Fibroblast of pulmonary artery (primary cell): ENCODE measurements at regions not wholly inside any gene's neighbourhood (a gene's known extent, or its start where the extent isn't known, plus 50 kb on each side); places are given as distances from the start of the nearest gene placed in this dataset.
"Not testable (repeated sequence)": the region's sequence is repeated elsewhere in the genome, so short reads cannot be mapped to it uniquely, and the experiment has no call there.

Source experiments
- DNase-seq: peaks from one replicate; pipeline ENCODE4 v3.0.0-alpha.2; 2010; ENCODE audit warnings: low read depth
- H3K4me3 ChIP-seq: replicated peaks from 2 replicates; pipeline ENCODE4 v1.5.1; 2011; ENCODE audit warnings: low read depth, mild to moderate bottlenecking, control low read depth, low read length, moderate library complexity
- CTCF ChIP-seq: IDR thresholded peaks from 2 replicates; pipeline ENCODE4 v1.5.1; 2011; ENCODE audit warnings: mild to moderate bottlenecking, control low read depth, low read length, inconsistent platforms; ENCODE audit errors: missing control alignments

DNA sequence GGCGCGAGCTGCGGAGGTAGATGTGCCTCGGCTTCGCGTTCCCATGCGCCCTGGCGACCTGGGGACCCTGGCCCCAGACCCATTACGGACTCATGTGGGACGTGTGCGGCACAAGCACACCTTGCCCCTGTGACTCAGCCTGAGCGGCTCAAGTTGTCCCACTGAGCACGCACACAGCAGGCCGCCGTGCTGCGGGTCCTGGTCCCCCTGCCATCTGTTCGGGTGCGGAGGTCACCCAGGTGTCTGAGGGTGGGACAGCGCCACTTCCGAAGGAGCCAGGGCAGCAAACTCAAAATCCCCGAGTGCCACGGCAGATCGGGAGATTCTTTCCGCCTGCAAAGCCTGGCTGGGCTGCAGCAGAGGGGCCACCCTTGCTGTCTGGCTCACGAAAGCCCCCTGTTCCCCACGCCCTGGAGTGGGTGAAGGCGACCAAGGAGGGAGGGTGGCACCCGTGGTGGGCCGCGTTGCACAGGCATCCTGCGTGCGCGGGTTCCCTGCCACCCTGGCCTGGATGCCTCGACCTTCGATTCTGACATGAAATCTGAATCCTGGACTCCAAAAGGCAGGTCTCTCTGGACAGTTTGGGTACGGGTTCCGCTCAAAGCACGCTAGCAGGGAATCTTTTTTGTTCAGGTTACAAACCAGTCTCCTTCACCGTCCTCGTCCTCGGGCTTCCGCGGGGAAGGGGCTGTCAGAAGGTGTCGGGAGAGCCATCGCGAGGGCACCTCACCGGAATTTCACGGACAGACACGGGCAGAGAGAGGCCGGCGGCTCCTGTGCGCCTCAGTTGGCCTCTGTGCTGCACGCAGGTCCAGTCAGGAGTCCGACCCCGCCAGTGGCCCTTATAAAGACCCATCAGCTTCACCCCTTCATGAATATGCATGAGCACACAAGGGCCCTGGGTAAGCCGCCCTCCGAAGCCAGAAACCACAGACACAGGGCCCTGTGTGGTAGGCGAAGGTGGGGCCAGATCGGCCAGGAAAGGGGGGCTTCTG, 3926.8 kb upstream of the OR11H1 start:
- not testable (repeated sequence) for H3K4me3 ChIP-seq, DNase-seq

DNA sequence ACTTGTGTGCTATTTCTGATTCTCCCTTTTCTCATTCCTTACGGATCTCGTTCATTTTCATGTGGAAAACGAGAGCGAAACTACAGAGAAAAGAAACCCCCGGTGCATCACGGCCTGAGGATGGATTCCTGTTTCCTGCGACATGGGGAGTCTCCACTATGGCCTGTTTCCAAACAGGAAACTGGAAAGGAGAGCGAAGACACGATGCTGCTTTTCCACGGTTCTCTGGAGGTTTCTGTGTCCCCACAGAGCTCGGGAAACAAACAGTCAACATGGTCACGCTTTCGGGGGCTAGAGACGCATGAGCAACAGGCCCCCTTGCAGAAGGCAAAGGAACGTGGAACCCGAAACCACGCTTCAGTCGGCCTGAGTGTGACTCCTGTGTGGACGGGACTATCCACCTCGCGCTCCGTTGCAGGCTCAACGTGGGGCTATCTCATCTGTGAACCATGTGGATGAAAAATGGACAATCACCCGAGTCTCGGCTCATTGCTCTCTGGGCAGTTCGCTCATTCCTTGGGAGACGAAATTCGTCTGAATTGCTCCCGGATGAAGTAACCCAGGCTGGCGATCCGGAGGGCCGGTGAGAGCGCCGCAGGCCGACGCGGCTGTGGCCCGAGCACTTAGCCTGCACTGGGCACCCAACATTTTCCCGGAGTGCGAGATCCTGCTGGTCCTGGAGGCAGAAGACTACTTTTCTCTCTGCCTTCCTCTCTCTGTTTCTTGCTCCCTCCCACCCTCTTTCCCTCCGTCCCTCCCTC, 3923.2 kb upstream of the OR11H1 start:
- H3K4me3 ChIP-seq, DNase-seq: not testable (repeated sequence)

- no peak for DNase-seq
- no peak overlapping the region for H3K4me3 ChIP-seq
- no peak for TF ChIP-seq CTCF
Observed at GRCh38 chr22:11605468-11605981, 3922.5 kb upstream of the OR11H1 start.

DNA sequence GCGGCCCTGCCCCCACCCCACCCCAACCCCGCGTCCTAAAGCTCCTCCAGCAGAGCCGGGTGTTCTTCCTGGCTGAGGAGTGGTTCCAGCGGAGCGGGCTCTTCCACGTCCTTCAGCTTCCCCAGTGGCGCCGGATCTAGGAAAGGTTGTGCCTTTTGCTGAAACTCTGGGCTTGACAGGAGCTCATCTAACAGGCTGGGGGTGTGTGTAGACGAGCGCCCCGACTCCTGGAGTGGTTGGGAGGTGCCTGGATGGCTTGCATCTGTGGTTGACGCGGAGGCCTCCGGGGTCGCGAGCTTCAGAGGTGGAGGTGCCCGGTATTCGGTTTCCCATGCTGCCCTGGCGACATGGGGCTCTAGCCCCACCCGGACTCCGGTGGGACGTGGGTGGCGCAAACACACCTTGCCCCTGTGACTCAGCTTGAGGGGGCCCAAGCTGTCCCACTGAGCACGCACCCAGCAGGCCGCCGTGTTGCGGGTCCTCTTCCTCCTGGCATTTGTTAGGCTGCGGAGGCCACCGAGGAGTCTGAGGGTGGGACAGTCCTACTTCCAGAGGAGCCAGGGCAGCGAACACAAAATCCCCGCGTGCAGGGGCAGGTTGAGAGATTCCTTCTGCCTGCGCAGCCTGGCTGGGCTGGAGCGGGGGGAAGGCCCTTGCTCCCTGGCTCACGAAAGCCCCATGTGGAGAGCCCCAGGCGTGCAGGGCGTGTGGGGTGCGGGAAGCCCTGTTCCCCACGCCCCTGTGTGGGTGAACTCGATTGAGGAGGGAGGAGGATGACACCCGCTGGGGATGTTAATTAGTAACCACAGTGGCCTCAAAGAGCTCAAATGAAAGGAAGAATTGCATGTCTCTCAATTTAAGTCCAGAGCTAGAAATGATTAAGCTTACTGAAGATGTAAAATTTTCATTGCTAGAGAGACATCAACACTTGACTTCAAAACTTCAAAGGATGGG, 3921.7 kb upstream of the OR11H1 start:
- not testable (repeated sequence) for DNase-seq, H3K4me3 ChIP-seq

- not testable (repeated sequence) for DNase-seq, H3K4me3 ChIP-seq
Observed at GRCh38 chr22:11607215-11607614, 3920.8 kb upstream of the OR11H1 start.

DNA sequence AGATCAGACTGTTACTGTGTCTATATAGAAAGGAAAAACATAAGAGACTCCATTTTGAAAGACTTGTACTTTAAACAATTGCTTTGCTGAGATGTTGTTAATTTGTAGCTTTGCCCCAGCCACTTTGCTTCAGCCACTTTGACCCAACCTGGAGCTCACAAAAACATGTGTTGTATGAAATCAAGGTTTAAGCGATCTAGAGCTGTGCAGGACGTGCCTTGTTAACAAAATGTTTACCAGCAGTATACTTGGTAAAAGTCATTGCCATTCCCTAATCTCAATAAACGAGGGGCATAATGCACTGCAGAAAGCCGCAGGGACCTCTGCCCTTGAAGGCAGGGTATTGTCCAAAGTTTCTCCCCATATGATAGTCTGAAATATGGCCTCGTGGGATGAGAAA, 3919.5 kb upstream of the OR11H1 start:
- not testable (repeated sequence) for DNase-seq, H3K4me3 ChIP-seq

DNA sequence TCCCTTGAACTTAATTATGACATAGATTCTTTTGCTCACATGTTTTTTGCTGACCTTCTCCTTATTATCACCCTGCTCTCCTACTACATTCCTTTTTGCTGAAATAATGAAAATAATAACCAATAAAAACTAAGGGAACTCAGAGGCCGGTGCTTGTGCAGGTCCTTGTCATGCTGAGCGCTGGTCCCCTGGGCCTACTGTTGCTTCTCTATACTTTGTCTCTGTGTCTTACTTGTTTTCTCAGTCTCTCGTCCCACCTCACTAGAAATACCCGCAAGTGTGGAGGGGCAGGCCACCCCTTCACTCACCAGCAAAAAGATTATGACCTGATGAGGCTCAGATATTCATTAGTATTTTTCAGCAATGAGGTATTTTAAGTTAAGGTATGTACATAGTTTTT, 3918.8 kb upstream of the OR11H1 start:
- not testable (repeated sequence) for H3K4me3 ChIP-seq

DNA sequence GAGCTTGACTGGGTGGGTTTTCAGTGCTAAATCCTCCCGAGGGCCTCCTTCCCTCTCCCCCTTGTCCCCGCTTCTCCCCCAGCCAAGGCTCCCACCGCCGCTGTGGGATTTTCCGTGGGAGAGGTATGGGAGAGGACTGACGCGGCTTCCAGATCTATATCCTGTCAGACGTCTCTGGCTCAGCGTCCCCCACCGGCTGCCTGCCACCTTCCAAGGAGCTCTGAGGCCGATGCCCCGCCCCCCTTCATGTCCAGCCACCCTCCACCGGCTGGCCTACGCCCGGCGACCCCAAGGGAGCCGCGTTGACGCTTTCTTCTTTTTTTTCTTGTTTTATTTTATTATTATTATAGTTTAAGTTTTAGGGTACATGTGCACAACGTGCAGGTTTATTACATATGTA, 3916.7 kb upstream of the OR11H1 start:
- not testable (repeated sequence) for DNase-seq, H3K4me3 ChIP-seq

More for the DNA sequence above, 3918.8 kb upstream of the OR11H1 start:
- DNase-seq = not testable (repeated sequence)

DNA sequence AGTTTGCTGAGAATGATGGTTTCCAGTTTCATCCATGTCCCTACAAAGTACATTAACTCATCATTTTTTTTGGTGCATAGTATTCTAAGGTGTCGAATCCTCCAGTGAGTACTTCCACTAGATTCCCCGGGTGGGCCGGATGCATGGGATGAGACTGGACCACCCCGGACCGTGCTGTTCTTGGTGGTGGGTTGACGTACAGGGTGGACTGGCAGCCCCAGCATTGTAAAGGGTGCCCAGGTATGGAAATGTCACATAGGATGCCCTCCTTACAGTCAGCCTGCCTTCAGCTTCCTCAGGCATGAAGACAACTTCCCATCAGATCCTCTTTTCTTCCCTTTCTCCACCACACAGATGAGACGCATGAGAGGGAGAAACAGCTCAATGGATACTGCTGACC, 3916.1 kb upstream of the OR11H1 start:
- not testable (repeated sequence) for DNase-seq, H3K4me3 ChIP-seq

DNA sequence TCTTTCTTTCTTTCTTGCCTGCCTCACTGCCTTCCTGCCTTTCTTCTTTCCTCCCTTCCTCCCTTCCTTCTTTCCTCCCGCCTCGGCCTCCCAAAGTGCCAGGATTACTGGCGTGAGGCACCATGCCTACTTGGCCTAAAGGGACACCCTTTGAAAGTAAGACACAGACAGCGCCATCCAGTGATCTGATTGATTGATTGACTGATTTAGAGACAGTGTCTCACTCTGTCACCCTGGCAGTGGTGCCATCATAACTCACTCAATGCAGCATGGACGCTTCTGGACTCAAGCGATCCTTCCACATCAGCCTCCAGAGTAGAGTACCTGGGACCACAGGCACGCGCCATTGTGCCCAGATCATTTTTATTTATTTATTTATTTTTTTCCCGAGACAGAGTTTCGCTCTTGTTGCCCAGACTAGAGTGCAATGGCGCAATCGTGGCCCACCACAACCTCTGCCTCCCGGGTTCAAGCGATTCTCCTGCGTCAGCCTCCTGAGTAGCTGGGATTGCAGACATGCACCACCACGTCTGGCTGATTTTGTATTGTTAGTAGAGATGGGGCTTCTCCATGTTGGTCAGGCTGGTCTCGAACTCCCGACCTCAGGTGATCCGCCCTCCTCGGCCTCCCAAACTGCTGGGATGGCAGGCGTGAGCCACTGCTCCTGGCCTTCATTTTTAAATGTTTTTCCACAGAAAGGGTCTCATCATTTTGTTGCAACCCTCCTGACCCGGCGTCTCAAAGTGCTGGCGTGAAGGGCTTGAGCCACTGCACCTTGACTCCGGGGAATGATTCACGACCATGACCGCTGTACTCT, 3914.7 kb upstream of the OR11H1 start:
- H3K4me3 ChIP-seq, DNase-seq: not testable (repeated sequence)
